ENCODE measurements at regions not wholly inside any gene's neighbourhood (a gene's known extent, or its start where the extent isn't known, plus 50 kb on each side); places are given as distances from the start of the nearest gene placed in this dataset.

GRCh38 chr18:27735117-27735516 is 441.8 kb downstream of the CDH2 start:
- TF ChIP-seq CTCF (IDR thresholded peaks at IDR 0.05) (no peak), EZH2 (IDR thresholded peaks at IDR 0.05) (no peak)
